ENCODE measurements at regions not wholly inside any gene's neighbourhood (a gene's known extent, or its start where the extent isn't known, plus 50 kb on each side); places are given as distances from the start of the nearest gene placed in this dataset.

DNA sequence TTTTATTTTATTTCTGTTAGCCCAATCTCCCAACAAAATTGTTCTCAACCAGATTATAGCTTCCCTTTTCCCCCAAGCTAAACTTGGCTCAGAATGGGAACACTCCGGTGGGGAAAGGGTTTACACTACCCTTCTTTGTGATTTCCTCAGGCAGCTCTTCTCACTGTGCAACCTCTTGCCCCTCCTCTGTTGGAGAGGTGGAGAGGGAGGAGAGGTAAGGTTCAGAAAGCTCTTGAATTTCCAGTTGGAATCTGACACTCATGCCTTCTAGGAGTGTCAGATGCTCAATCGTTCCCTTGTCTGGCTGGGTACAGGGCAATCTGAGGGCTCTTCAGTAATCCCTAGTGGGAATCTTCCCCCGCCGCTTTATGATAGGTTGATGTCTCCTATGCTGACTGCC lies 486.1 kb upstream of the KLF12 start:
- TF ChIP-seq, protein P1, sequence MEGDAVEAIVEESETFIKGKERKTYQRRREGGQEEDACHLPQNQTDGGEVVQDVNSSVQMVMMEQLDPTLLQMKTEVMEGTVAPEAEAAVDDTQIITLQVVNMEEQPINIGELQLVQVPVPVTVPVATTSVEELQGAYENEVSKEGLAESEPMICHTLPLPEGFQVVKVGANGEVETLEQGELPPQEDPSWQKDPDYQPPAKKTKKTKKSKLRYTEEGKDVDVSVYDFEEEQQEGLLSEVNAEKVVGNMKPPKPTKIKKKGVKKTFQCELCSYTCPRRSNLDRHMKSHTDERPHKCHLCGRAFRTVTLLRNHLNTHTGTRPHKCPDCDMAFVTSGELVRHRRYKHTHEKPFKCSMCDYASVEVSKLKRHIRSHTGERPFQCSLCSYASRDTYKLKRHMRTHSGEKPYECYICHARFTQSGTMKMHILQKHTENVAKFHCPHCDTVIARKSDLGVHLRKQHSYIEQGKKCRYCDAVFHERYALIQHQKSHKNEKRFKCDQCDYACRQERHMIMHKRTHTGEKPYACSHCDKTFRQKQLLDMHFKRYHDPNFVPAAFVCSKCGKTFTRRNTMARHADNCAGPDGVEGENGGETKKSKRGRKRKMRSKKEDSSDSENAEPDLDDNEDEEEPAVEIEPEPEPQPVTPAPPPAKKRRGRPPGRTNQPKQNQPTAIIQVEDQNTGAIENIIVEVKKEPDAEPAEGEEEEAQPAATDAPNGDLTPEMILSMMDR (IDR thresholded peaks at IDR 0.05): no peak
- TF ChIP-seq POLR2A (IDR thresholded peaks at IDR 0.05): no peak
